H1 (cell line): ENCODE measurements at regions not wholly inside any gene's neighbourhood (a gene's known extent, or its start where the extent isn't known, plus 50 kb on each side); places are given as distances from the start of the nearest gene placed in this dataset.

ENCODE experiments used
- BRCA1 ChIP-seq: IDR thresholded peaks from 2 replicates; pipeline ENCODE4 v1.6.1; 2012; ENCODE audit warnings: low read depth, low read length, improper control_type of control experiment
- CHD7 ChIP-seq: fragments of 300-600 bp; sonication (generic); IDR thresholded peaks from 2 replicates; pipeline ENCODE4 v1.7.1; 2012; ENCODE audit warnings: low read length, moderate library complexity, mild to moderate bottlenecking, inconsistent platforms; ENCODE audit not compliant: insufficient replicate concordance
- EZH2 ChIP-seq: fragments of 200-600 bp; sonication (generic); IDR thresholded peaks from 2 replicates; pipeline ENCODE4 v1.7.1; 2012; ENCODE audit warnings: low read depth, mild to moderate bottlenecking, moderate library complexity, low read length, inconsistent platforms; ENCODE audit not compliant: severe bottlenecking
- FOSL1 ChIP-seq: IDR thresholded peaks from 2 replicates; pipeline ENCODE4 v1.6.1; 2011; ENCODE audit warnings: mild to moderate bottlenecking, low read depth, low read length, moderate library complexity; ENCODE audit not compliant: insufficient read depth
- KDM4A ChIP-seq: IDR thresholded peaks from one replicate; pipeline ENCODE4 v1.7.1; 2012; ENCODE audit warnings: low read depth, mild to moderate bottlenecking, moderate library complexity, low read length, inconsistent platforms; ENCODE audit not compliant: severe bottlenecking
- NRF1 ChIP-seq: IDR thresholded peaks from 2 replicates; pipeline ENCODE4 v1.6.1; 2011; ENCODE audit warnings: mild to moderate bottlenecking, low read depth, low read length, improper control_type of control experiment
- RNF2 ChIP-seq: fragments of 200-900, 300-1000 bp; sonication (generic); IDR thresholded peaks from 2 replicates; pipeline ENCODE4 v1.7.1; 2016; ENCODE audit warnings: borderline replicate concordance, low read depth, mild to moderate bottlenecking, antibody characterized with exemption, low read length; ENCODE audit not compliant: poor library complexity, severe bottlenecking; ENCODE audit errors: missing control alignments
- SIX5 ChIP-seq: IDR thresholded peaks from 2 replicates; pipeline ENCODE4 v1.6.1; 2011; ENCODE audit warnings: mild to moderate bottlenecking, low read depth, low read length
- SP4 ChIP-seq: IDR thresholded peaks from 2 replicates; pipeline ENCODE4 v1.6.1; 2012; ENCODE audit warnings: low read length, inconsistent platforms
- SRF ChIP-seq: IDR thresholded peaks from 2 replicates; pipeline ENCODE4 v1.6.1; 2011; ENCODE audit warnings: mild to moderate bottlenecking, low read depth, low read length, moderate library complexity

- TF ChIP-seq CHD7 (no peak), EZH2 (no peak), BRCA1 (no peak), FOSL1 (no peak), SP4 (no peak), NRF1 (no peak), RNF2 (no peak), SIX5 (no peak), KDM4A (no peak), SRF (no peak)
Measured at GRCh38 chr3:165403666-165404065, 207.5 kb upstream of the SLITRK3 start (continued).
